ENCODE measurements at regions not wholly inside any gene's neighbourhood (a gene's known extent, or its start where the extent isn't known, plus 50 kb on each side); places are given as distances from the start of the nearest gene placed in this dataset.
"Not testable (repeated sequence)": the region's sequence is repeated elsewhere in the genome, so short reads cannot be mapped to it uniquely, and the experiment has no call there.

DNA sequence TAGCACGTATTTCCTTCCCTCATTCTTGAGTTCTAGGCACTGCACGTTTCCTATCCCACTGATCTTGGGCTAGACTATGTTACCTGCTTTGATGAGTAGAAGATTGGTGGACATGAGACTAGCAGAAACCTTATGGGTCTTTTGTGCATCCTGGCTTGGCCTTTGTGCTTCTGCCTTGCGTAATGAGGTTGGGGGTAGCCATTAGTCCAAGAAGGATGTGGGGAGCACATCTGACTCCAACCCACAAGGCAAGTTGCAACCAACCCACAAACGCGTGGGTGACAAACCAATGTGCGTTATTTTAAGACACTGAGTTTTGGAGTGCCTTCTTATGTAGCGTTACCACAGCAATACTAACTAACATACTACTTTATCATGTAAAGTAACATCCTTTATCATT is 180.4 kb upstream of the IRX5 start:
- no peaks in the 10 kb centered on the region for H3K4me1 ChIP-seq (ENCODE audit: insufficient read depth, low read length)
- H2AFZ ChIP-seq (ENCODE audit: low read depth, low read length) = no peak overlapping the region
- H3K4me3 ChIP-seq (ENCODE audit: low read length) = no peak overlapping the region
- peaks cover under 1% of the 10 kb centered on the region for H3K27me3 ChIP-seq (ENCODE audit: insufficient read depth, low read length)
- H3K9me3 ChIP-seq (ENCODE audit: low read length) = no peaks in the 10 kb centered on the region
- no peaks in the 10 kb centered on the region for H3K36me3 ChIP-seq (ENCODE audit: insufficient read depth, low read length)

GRCh38 chr16:54748611-54749190 is 182.0 kb upstream of the IRX5 start:
- H3K36me3 ChIP-seq (ENCODE audit: insufficient read depth, low read length) = no peaks in the 10 kb centered on the region
- H3K27me3 ChIP-seq (ENCODE audit: insufficient read depth, low read length) = peaks cover 4% of the 10 kb centered on the region
- no peak overlapping the region for H2AFZ ChIP-seq (ENCODE audit: low read depth, low read length)
- no peak overlapping the region for H3K4me3 ChIP-seq (ENCODE audit: low read length)
- peaks cover 2% of the 10 kb centered on the region for H3K9me3 ChIP-seq (ENCODE audit: low read length)
- H3K4me1 ChIP-seq (ENCODE audit: insufficient read depth, low read length) = no peaks in the 10 kb centered on the region

- peaks cover 2% of the 10 kb centered on the region for H3K9me3 ChIP-seq (ENCODE audit: low read length)
- H2AFZ ChIP-seq (ENCODE audit: low read depth, low read length) = no peak overlapping the region
- H3K4me3 ChIP-seq (ENCODE audit: low read length) = no peak overlapping the region
- H3K36me3 ChIP-seq (ENCODE audit: insufficient read depth, low read length) = no peaks in the 10 kb centered on the region
- H3K4me1 ChIP-seq (ENCODE audit: insufficient read depth, low read length) = no peaks in the 10 kb centered on the region
- peaks cover 8% of the 10 kb centered on the region for H3K27me3 ChIP-seq (ENCODE audit: insufficient read depth, low read length)
Observed at GRCh38 chr16:54746596-54746995, 184.1 kb upstream of the IRX5 start.

DNA sequence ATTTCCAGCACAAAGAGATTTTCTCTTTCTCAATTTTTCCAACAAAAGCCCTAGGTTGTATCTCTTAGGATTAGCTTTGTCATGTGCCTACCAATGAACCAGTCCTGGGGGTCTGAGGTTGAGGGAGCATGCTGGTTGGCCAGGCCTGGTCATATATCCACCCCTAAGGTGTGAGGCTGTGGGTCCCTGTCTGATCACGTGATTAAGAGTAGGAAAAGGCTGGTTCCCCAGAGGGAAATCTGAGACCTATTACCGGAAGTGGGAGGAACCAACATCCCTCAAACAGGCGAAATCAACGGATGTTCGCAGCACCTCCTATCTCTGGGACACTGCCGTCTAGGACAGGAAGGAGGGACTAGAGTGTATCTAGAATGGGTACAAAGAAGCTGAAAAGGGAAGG is 185.7 kb upstream of the IRX5 start:
- H3K9me3 ChIP-seq (ENCODE audit: low read length) = peaks cover 2% of the 10 kb centered on the region
- H3K4me1 ChIP-seq (ENCODE audit: insufficient read depth, low read length) = no peaks in the 10 kb centered on the region
- no peak overlapping the region for H2AFZ ChIP-seq (ENCODE audit: low read depth, low read length)
- no peaks in the 10 kb centered on the region for H3K36me3 ChIP-seq (ENCODE audit: insufficient read depth, low read length)
- H3K27me3 ChIP-seq (ENCODE audit: insufficient read depth, low read length) = peaks cover 8% of the 10 kb centered on the region
- no peak overlapping the region for H3K4me3 ChIP-seq (ENCODE audit: low read length)

- Histone ChIP-seq H3K36me3 (ENCODE audit: insufficient read depth, low read length) (no peaks in the 10 kb centered on the region), H3K9me3 (ENCODE audit: low read length) (peaks cover 2% of the 10 kb centered on the region), H2AFZ (ENCODE audit: low read depth, low read length) (no peak overlapping the region), H3K4me1 (ENCODE audit: insufficient read depth, low read length) (peaks cover 2% of the 10 kb centered on the region), H3K4me3 (ENCODE audit: low read length) (no peak overlapping the region), H3K27me3 (ENCODE audit: insufficient read depth, low read length) (peaks cover 8% of the 10 kb centered on the region)
Observed at GRCh38 chr16:54742436-54742835, 188.2 kb upstream of the IRX5 start.

DNA sequence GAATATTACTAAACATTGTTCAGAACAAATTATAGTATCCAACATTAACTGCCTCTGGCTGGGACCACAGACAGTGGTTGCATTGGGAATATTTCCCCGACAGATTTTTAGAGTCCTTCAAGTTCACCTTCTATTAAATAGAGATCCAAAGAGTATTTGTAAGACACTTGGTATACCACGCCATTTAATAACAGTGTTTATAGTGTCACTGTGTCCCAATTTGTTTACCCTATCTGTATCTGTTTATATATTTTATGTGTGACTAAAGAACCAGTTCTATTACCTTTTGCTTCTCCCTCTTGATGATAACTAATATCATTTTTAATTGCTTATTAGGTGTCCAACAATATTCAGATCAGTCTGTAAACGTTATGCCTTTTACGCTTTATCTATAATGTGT is 191.3 kb upstream of the IRX5 start:
- Histone ChIP-seq H3K36me3 (ENCODE audit: insufficient read depth, low read length) (no peaks in the 10 kb centered on the region), H3K4me1 (ENCODE audit: insufficient read depth, low read length) (peaks cover 2% of the 10 kb centered on the region), H3K4me3 (ENCODE audit: low read length) (no peak overlapping the region), H2AFZ (ENCODE audit: low read depth, low read length) (no peak overlapping the region), H3K27me3 (ENCODE audit: insufficient read depth, low read length) (peaks cover 4% of the 10 kb centered on the region), H3K9me3 (ENCODE audit: low read length) (no peaks in the 10 kb centered on the region)

- H3K27me3 ChIP-seq (ENCODE audit: insufficient read depth, low read length) = no peaks in the 10 kb centered on the region
- H2AFZ ChIP-seq (ENCODE audit: low read depth, low read length) = no peak overlapping the region
- no peak overlapping the region for H3K4me3 ChIP-seq (ENCODE audit: low read length)
- H3K36me3 ChIP-seq (ENCODE audit: insufficient read depth, low read length) = no peaks in the 10 kb centered on the region
- no peaks in the 10 kb centered on the region for H3K9me3 ChIP-seq (ENCODE audit: low read length)
- peaks cover 13% of the 10 kb centered on the region for H3K4me1 ChIP-seq (ENCODE audit: insufficient read depth, low read length)
Observed at GRCh38 chr16:54734156-54734555, 196.5 kb upstream of the IRX5 start.

DNA sequence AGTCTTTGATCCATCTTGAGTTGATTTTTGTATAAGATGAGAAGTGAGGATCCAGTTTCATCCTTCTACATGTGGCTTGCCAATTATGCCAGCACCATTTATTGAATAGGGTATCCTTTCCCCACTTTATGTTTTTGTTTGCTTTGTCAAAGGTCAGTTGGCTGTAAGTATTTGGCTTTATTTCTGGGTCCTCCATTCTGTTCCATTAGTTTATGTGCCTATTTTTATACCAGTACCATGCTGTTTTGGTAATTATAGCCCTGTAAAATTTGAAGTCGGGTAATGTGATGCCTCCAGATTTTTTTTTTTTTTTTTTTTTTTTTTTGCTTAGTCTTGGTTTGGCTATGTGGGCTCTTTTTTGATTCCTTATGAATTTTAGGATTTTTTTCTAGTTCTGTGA is 203.0 kb upstream of the IRX5 start:
- not testable (repeated sequence) for H3K9me3 ChIP-seq (ENCODE audit: low read length); H3K27me3 ChIP-seq (ENCODE audit: insufficient read depth, low read length); H3K4me3 ChIP-seq (ENCODE audit: low read length); H2AFZ ChIP-seq (ENCODE audit: low read depth, low read length); H3K36me3 ChIP-seq (ENCODE audit: insufficient read depth, low read length)
- peaks cover 11% of the 10 kb centered on the region for H3K4me1 ChIP-seq (ENCODE audit: insufficient read depth, low read length)

- peaks cover 4% of the 10 kb centered on the region for H3K27me3 ChIP-seq (ENCODE audit: insufficient read depth, low read length)
- no peak overlapping the region for H3K4me3 ChIP-seq (ENCODE audit: low read length)
- no peaks in the 10 kb centered on the region for H3K9me3 ChIP-seq (ENCODE audit: low read length)
- H3K36me3 ChIP-seq (ENCODE audit: insufficient read depth, low read length) = no peaks in the 10 kb centered on the region
- no peaks in the 10 kb centered on the region for H3K4me1 ChIP-seq (ENCODE audit: insufficient read depth, low read length)
- no peak overlapping the region for H2AFZ ChIP-seq (ENCODE audit: low read depth, low read length)
Observed at GRCh38 chr16:54724346-54724925, 206.2 kb upstream of the IRX5 start.

GRCh38 chr16:54722210-54722676 is 208.4 kb upstream of the IRX5 start:
- H3K4me1 ChIP-seq (ENCODE audit: insufficient read depth, low read length) = no peaks in the 10 kb centered on the region
- no peak overlapping the region for H2AFZ ChIP-seq (ENCODE audit: low read depth, low read length)
- H3K4me3 ChIP-seq (ENCODE audit: low read length) = no peak overlapping the region

GRCh38 chr16:54720259-54720658 is 210.4 kb upstream of the IRX5 start:
- H3K36me3 ChIP-seq (ENCODE audit: insufficient read depth, low read length) = no peaks in the 10 kb centered on the region
- no peak overlapping the region for H2AFZ ChIP-seq (ENCODE audit: low read depth, low read length)
- peaks cover 4% of the 10 kb centered on the region for H3K27me3 ChIP-seq (ENCODE audit: insufficient read depth, low read length)
- H3K4me1 ChIP-seq (ENCODE audit: insufficient read depth, low read length) = no peaks in the 10 kb centered on the region
- H3K9me3 ChIP-seq (ENCODE audit: low read length) = no peaks in the 10 kb centered on the region
- H3K4me3 ChIP-seq (ENCODE audit: low read length) = no peak overlapping the region

More at GRCh38 chr16:54722210-54722676, 208.4 kb upstream of the IRX5 start:
- H3K27me3 ChIP-seq (ENCODE audit: insufficient read depth, low read length) = peaks cover 4% of the 10 kb centered on the region
- H3K9me3 ChIP-seq (ENCODE audit: low read length) = no peaks in the 10 kb centered on the region
- no peaks in the 10 kb centered on the region for H3K36me3 ChIP-seq (ENCODE audit: insufficient read depth, low read length)

DNA sequence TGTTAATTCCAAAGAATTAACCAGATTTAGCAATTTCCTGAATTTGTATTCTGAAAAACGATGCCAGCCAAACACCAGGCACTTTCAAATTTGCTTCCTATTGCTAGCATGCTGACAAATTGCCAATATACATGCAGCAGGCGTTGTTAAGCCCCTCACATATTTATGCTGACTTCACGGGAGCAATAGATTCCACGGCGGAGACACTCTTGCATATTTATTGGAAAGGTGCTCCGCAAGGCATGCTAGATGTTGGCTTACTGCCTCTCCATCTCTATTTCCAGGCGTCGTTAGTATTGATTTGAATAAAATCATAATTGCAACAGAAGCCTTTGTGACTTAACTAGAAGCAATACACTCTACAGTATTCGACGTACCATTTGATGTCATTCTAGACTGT is 211.0 kb upstream of the IRX5 start:
- no peaks in the 10 kb centered on the region for H3K36me3 ChIP-seq (ENCODE audit: insufficient read depth, low read length)
- H3K4me1 ChIP-seq (ENCODE audit: insufficient read depth, low read length) = no peaks in the 10 kb centered on the region
- H3K4me3 ChIP-seq (ENCODE audit: low read length) = no peak overlapping the region
- H2AFZ ChIP-seq (ENCODE audit: low read depth, low read length) = no peak overlapping the region
- H3K27me3 ChIP-seq (ENCODE audit: insufficient read depth, low read length) = peaks cover 1% of the 10 kb centered on the region
- no peaks in the 10 kb centered on the region for H3K9me3 ChIP-seq (ENCODE audit: low read length)

- no peak overlapping the region for H2AFZ ChIP-seq (ENCODE audit: low read depth, low read length)
- no peak overlapping the region for H3K4me3 ChIP-seq (ENCODE audit: low read length)
- no peaks in the 10 kb centered on the region for H3K9me3 ChIP-seq (ENCODE audit: low read length)
- H3K36me3 ChIP-seq (ENCODE audit: insufficient read depth, low read length) = no peaks in the 10 kb centered on the region
- no peaks in the 10 kb centered on the region for H3K27me3 ChIP-seq (ENCODE audit: insufficient read depth, low read length)
- no peaks in the 10 kb centered on the region for H3K4me1 ChIP-seq (ENCODE audit: insufficient read depth, low read length)
Observed at GRCh38 chr16:54718376-54718775, 212.3 kb upstream of the IRX5 start.

- H3K4me1 ChIP-seq (ENCODE audit: insufficient read depth, low read length) = no peaks in the 10 kb centered on the region
- no peaks in the 10 kb centered on the region for H3K9me3 ChIP-seq (ENCODE audit: low read length)
- H2AFZ ChIP-seq (ENCODE audit: low read depth, low read length) = no peak overlapping the region
- no peaks in the 10 kb centered on the region for H3K36me3 ChIP-seq (ENCODE audit: insufficient read depth, low read length)
- H3K27me3 ChIP-seq (ENCODE audit: insufficient read depth, low read length) = peaks cover 2% of the 10 kb centered on the region
- H3K4me3 ChIP-seq (ENCODE audit: low read length) = no peak overlapping the region
Observed at GRCh38 chr16:54715011-54715410, 215.7 kb upstream of the IRX5 start.
